AG09309 (cell line): ENCODE measurements at regions not wholly inside any gene's neighbourhood (a gene's known extent, or its start where the extent isn't known, plus 50 kb on each side); places are given as distances from the start of the nearest gene placed in this dataset.
"Not testable (repeated sequence)": the region's sequence is repeated elsewhere in the genome, so short reads cannot be mapped to it uniquely, and the experiment has no call there.

Source experiments
- DNase-seq: peaks from one replicate; pipeline ENCODE4 v3.0.0-alpha.2; 2010; ENCODE audit warnings: low read depth
- H3K4me3 ChIP-seq: 2 replicates; pipeline ENCODE4 v1.5.1; 2011; ENCODE audit warnings: mild to moderate bottlenecking, low read depth, low read length, moderate library complexity; ENCODE audit not compliant: control insufficient read depth
- CTCF ChIP-seq: IDR thresholded peaks from 2 replicates; pipeline ENCODE4 v1.5.1; 2011; ENCODE audit warnings: mild to moderate bottlenecking, low read depth, low read length, inconsistent platforms; ENCODE audit not compliant: insufficient read depth, control insufficient read depth; ENCODE audit errors: missing control alignments

GRCh38 chr4:64737026-64737853 lies 328.0 kb upstream of the TECRL start:
- DNase-seq: no peak
- H3K4me3 ChIP-seq: no peak overlapping the region
- TF ChIP-seq CTCF: no peak

GRCh38 chr4:64729561-64729960 lies 320.3 kb upstream of the TECRL start:
- H3K4me3 ChIP-seq: no peak overlapping the region
- TF ChIP-seq CTCF: no peak
- no peak for DNase-seq

GRCh38 chr4:64727960-64728359 lies 318.7 kb upstream of the TECRL start:
- TF ChIP-seq CTCF: no peak
- no peak overlapping the region for H3K4me3 ChIP-seq
- no peak for DNase-seq

- H3K4me3 ChIP-seq, DNase-seq: not testable (repeated sequence)
Measured at GRCh38 chr4:64727391-64727790, 318.1 kb upstream of the TECRL start.

DNA sequence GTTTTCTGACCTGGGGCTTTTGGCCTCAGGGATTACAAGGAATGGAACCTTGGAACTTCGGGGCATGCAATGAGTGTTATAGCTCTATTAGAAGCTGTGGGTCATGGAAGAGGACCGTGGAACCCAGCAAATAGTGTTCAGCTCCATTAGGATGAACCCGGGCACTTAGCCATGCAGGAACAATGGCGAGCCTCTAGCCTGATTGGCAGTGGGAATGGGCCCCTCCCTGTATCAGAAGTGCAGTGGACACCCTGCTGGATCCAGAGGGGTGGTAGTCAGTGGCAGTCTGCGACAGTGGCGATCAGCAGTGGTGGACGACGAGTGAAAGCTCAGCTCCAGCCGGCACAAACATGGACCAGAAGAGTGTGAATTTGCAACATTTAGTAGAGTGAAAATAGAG lies 315.4 kb upstream of the TECRL start:
- H3K4me3 ChIP-seq: no peak overlapping the region
- TF ChIP-seq CTCF: no peak
- no peak for DNase-seq

GRCh38 chr4:64721106-64721505 lies 311.9 kb upstream of the TECRL start:
- no peak for TF ChIP-seq CTCF
- H3K4me3 ChIP-seq: no peak overlapping the region
- DNase-seq: no peak

DNA sequence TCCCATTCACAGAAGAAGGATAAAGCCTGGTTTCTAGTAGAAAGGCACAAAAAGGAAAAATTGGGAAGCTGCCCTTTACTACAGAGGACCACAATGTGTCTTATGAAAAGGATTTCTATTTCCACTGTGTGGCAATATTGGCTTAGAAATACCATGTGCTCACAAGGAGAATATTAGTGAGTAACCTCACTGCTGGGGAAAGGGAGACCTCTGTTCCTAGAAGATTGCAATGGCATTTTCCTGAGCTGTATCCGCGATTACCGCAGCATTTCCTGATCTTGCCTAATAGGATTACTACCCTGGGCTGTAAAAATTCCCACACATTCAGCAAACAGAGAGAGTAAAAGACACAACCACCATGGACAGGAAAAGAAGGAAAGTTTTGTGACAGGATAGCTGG lies 308.8 kb upstream of the TECRL start:
- no peak for DNase-seq

More for the DNA sequence above, 308.8 kb upstream of the TECRL start:
- H3K4me3 ChIP-seq: no peak overlapping the region
- TF ChIP-seq CTCF: no peak
